CD14-positive monocyte (primary cell): ENCODE measurements at regions not wholly inside any gene's neighbourhood (a gene's known extent, or its start where the extent isn't known, plus 50 kb on each side); places are given as distances from the start of the nearest gene placed in this dataset.
"Not testable (repeated sequence)": the region's sequence is repeated elsewhere in the genome, so short reads cannot be mapped to it uniquely, and the experiment has no call there.

Experiments used
- DNase-seq, 3 donors: peaks; one replicate each; pipeline ENCODE4 v3.0.0-alpha.2; 2011 to 2022
- H2AFZ ChIP-seq: 2 replicates; pipeline ENCODE4 v1.6.0; 2012; ENCODE audit warnings: mild to moderate bottlenecking, low read depth, low read length, inconsistent platforms; ENCODE audit not compliant: insufficient read depth, poor library complexity, severe bottlenecking
- H3K27ac ChIP-seq, 2 donors: 1 replicate in 1 of 2; 2 replicates in 1 of 2; pipeline ENCODE4 v1.5.1; 2012 to 2013; ENCODE audit warnings: low read length in 2 of 2, control low read depth in 1 of 2, inconsistent platforms in 1 of 2, low read depth in 1 of 2, mild to moderate bottlenecking in 1 of 2
- H3K27me3 ChIP-seq, 2 donors: one replicate each; pipeline versions ENCODE4 v1.6.0 to v1.6.1; 2011 to 2013; ENCODE audit warnings: low read length in 2 of 2; ENCODE audit not compliant: control insufficient read depth in 2 of 2, insufficient read depth in 2 of 2
- H3K36me3 ChIP-seq, 2 donors: replicated peaks in 1 of 2; 1 replicate in 1 of 2; 2 replicates in 1 of 2; pipeline versions ENCODE4 v1.5.1 to v1.6.1; 2012 to 2013; ENCODE audit warnings: low read length in 2 of 2, control low read depth in 1 of 2, inconsistent platforms in 1 of 2, mild to moderate bottlenecking in 1 of 2; ENCODE audit not compliant: insufficient read depth in 2 of 2, control insufficient read depth in 1 of 2
- H3K4me1 ChIP-seq, 2 donors: 1 replicate in 1 of 2; 2 replicates in 1 of 2; pipeline versions ENCODE4 v1.5.1 to v1.6.1; 2012 to 2013; ENCODE audit warnings: low read length in 2 of 2, control low read depth in 1 of 2, inconsistent platforms in 1 of 2, mild to moderate bottlenecking in 1 of 2, moderate library complexity in 1 of 2; ENCODE audit not compliant: insufficient read depth in 2 of 2, control insufficient read depth in 1 of 2
- H3K4me2 ChIP-seq: replicated peaks from 2 replicates; pipeline ENCODE3; 2012; ENCODE audit warnings: low read length, moderate library complexity, mild to moderate bottlenecking; ENCODE audit not compliant: poor library complexity, severe bottlenecking; ENCODE audit errors: extremely low read depth
- H3K4me3 ChIP-seq, 3 experiments: fragments of 200-600 bp in 1 of 3; sonication (generic) in 1 of 3; replicated peaks in 1 of 3; 1 replicate in 2 of 3; 2 replicates in 1 of 3; pipeline ENCODE4 v1.5.1; 2011 to 2013; ENCODE audit warnings: low read length in 3 of 3, mild to moderate bottlenecking in 3 of 3, control low read depth in 2 of 3, low read depth in 2 of 3, inconsistent platforms in 1 of 3, moderate library complexity in 1 of 3
- H3K79me2 ChIP-seq: 2 replicates; pipeline ENCODE4 v1.6.0; 2012; ENCODE audit warnings: mild to moderate bottlenecking, control low read depth, inconsistent platforms, low read length, moderate library complexity; ENCODE audit not compliant: insufficient read depth
- H3K9ac ChIP-seq: 2 replicates; pipeline ENCODE4 v1.6.0; 2017; ENCODE audit warnings: low read length, mild to moderate bottlenecking; ENCODE audit not compliant: insufficient read depth, poor library complexity, severe bottlenecking
- H3K9me3 ChIP-seq, 2 donors: replicated peaks in 1 of 2; 1 replicate in 1 of 2; 2 replicates in 1 of 2; pipeline versions ENCODE4 v1.5.1 to v1.6.1; 2012 to 2013; ENCODE audit warnings: low read length in 2 of 2, control low read depth in 1 of 2; ENCODE audit not compliant: control insufficient read depth in 1 of 2, insufficient read depth in 1 of 2
- H4K20me1 ChIP-seq: 2 replicates; pipeline ENCODE4 v1.6.0; 2012; ENCODE audit warnings: mild to moderate bottlenecking, low read length, control low read depth, moderate library complexity; ENCODE audit not compliant: insufficient read depth
- H3K27ac Mint-ChIP-seq, 7 donors: one replicate each; pipeline ENCODE4 v1.8.0; 2020; ENCODE audit warnings: mild to moderate bottlenecking in 7 of 7, mixed read lengths in 7 of 7, moderate library complexity in 6 of 7, inconsistent platforms in 2 of 7
- H3K27me3 Mint-ChIP-seq, 3 donors: one replicate each; pipeline ENCODE4 v1.8.0; 2021 to 2022; ENCODE audit warnings: low read depth in 3 of 3, mild to moderate bottlenecking in 3 of 3, mixed read lengths in 3 of 3, moderate library complexity in 3 of 3, inconsistent platforms in 1 of 3
- H3K36me3 Mint-ChIP-seq, 2 donors: one replicate each; pipeline ENCODE4 v1.8.0; 2020; ENCODE audit warnings: mixed read lengths in 2 of 2, inconsistent platforms in 1 of 2, mild to moderate bottlenecking in 1 of 2
- H3K4me1 Mint-ChIP-seq: one replicate; pipeline ENCODE4 v1.8.0; 2020; ENCODE audit warnings: mild to moderate bottlenecking, mixed read lengths
- H3K4me3 Mint-ChIP-seq, 2 donors: one replicate each; pipeline ENCODE4 v1.8.0; 2020; ENCODE audit warnings: mild to moderate bottlenecking in 2 of 2, mixed read lengths in 2 of 2, moderate library complexity in 1 of 2
- H3K9me3 Mint-ChIP-seq, 7 donors: one replicate each; pipeline ENCODE4 v1.8.0; 2020 to 2022; ENCODE audit warnings: mixed read lengths in 7 of 7, mild to moderate bottlenecking in 6 of 7, moderate library complexity in 6 of 7, inconsistent platforms in 2 of 7
- WGBS: methylation state at CpG from one replicate; pipeline ENCODE4 v1.1.5; 2013; ENCODE audit warnings: missing lambda C conversion rate; ENCODE audit not compliant: insufficient coverage; 5-methylcytosine and 5-hydroxymethylcytosine counted together
- intact Hi-C, 2 donors: fragments of 100-400 bp; cut with micrococcal nuclease; formaldehyde crosslinking; loops; one replicate each; pipeline versions ENCODE4 v1.15.0 to v1.15.1; 2023
- TF ChIP-seq, protein P1 (sequence below): fragments of 200-600 bp; IDR thresholded peaks from one replicate; pipeline ENCODE4 v1.8.0; 2022; ENCODE audit warnings: antibody characterized with exemption, mild to moderate bottlenecking

GRCh38 chr6:27550692-27551091 lies 77.8 kb upstream of the ZNF184 start:
- peaks cover 6% of the 10 kb centered on the region for H3K4me1 Mint-ChIP-seq
- peak overlapping the region in 1 of 2 donors; percentile 37 for H3K4me3 Mint-ChIP-seq
- intact Hi-C loops = no loop called here
- Histone ChIP-seq H3K36me3 (no peaks in the 10 kb centered on the region), H3K4me1 (no peaks in the 10 kb centered on the region), H3K9ac (no peak overlapping the region), H4K20me1 (no peaks in the 10 kb centered on the region), H3K4me3 (no peak overlapping the region), H3K79me2 (no peaks in the 10 kb centered on the region), H3K9me3 (peaks cover 15 to 58% of the 10 kb centered on the region in 2 donors), H3K4me2 (no peak overlapping the region), H3K27me3 (peaks cover 54 to 99% of the 10 kb centered on the region in 2 donors), H3K27ac (no peak overlapping the region), H2AFZ (no peak overlapping the region)
- peaks cover 83 to 91% (median 84%) of the 10 kb centered on the region in 3 donors for H3K27me3 Mint-ChIP-seq
- TF ChIP-seq, protein P1, sequence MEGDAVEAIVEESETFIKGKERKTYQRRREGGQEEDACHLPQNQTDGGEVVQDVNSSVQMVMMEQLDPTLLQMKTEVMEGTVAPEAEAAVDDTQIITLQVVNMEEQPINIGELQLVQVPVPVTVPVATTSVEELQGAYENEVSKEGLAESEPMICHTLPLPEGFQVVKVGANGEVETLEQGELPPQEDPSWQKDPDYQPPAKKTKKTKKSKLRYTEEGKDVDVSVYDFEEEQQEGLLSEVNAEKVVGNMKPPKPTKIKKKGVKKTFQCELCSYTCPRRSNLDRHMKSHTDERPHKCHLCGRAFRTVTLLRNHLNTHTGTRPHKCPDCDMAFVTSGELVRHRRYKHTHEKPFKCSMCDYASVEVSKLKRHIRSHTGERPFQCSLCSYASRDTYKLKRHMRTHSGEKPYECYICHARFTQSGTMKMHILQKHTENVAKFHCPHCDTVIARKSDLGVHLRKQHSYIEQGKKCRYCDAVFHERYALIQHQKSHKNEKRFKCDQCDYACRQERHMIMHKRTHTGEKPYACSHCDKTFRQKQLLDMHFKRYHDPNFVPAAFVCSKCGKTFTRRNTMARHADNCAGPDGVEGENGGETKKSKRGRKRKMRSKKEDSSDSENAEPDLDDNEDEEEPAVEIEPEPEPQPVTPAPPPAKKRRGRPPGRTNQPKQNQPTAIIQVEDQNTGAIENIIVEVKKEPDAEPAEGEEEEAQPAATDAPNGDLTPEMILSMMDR = no peak
- DNase-seq = no peak
- peaks cover 11 to 62% (median 49%) of the 10 kb centered on the region in 7 donors for H3K9me3 Mint-ChIP-seq
- peaks cover 4 to 5% of the 10 kb centered on the region in 2 donors for H3K36me3 Mint-ChIP-seq
- WGBS = no CpG with 5 or more reads among the region's 3 CpGs
- H3K27ac Mint-ChIP-seq = no peak overlapping the region

GRCh38 chr6:27549241-27549598 lies 76.3 kb upstream of the ZNF184 start:
- H3K4me2 ChIP-seq, H3K27ac Mint-ChIP-seq, DNase-seq, H3K9ac ChIP-seq, H4K20me1 ChIP-seq, H3K79me2 ChIP-seq, H3K27ac ChIP-seq, H2AFZ ChIP-seq, H3K36me3 ChIP-seq, H3K4me3 ChIP-seq, intact Hi-C loops, H3K4me1 ChIP-seq, H3K4me1 Mint-ChIP-seq: not testable (repeated sequence)
- WGBS = 76% methylated on average over 9 of the region's 14 CpGs
- Mint-ChIP-seq H3K4me3 (peak overlapping the region in 1 of 2 donors; percentile 53), H3K27me3 (peaks cover 88 to 93% (median 90%) of the 10 kb centered on the region in 3 donors), H3K36me3 (peaks cover 4 to 13% of the 10 kb centered on the region in 2 donors), H3K9me3 (peaks cover 14 to 68% (median 61%) of the 10 kb centered on the region in 7 donors)
- Histone ChIP-seq H3K27me3 (peaks cover 68 to 99% of the 10 kb centered on the region in 2 donors), H3K9me3 (peaks cover 18 to 66% of the 10 kb centered on the region in 2 donors)
